ENCODE measurements at regions not wholly inside any gene's neighbourhood (a gene's known extent, or its start where the extent isn't known, plus 50 kb on each side); places are given as distances from the start of the nearest gene placed in this dataset.

DNA sequence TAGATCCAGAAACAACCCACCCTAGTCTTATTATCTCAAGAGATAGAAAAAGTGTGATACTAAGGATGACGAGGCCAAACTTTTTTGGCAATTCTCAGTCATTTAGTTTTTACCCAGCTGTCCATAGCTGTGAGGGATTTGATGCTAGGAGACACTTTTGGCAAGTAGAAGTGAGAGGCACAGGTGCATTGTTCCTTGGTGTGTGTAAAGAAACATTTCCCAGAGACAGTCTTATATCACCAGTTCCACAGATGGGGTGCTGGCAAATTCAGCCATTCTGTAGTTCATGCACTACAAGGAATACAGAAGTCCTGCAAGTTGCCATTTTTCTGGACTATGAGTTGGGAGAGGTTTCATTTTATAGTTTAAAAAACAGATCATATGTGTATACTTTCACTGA, 403.3 kb upstream of the GHITM start:
- TF ChIP-seq POLR2A (IDR thresholded peaks at IDR 0.05; ENCODE audit: borderline replicate concordance, extremely low read depth, insufficient read depth, insufficient read length) (no peak), RAD21 (IDR thresholded peaks at IDR 0.05; ENCODE audit: low read depth) (no peak), SP1 (IDR thresholded peaks at IDR 0.05; ENCODE audit: low read depth) (no peak), POLR2AphosphoS5 (IDR thresholded peaks at IDR 0.05; ENCODE audit: low read depth, low read length) (no peak), ZNF274 (IDR thresholded peaks at IDR 0.05; ENCODE audit: low read depth, low read length) (no peak), ELF1 (IDR thresholded peaks at IDR 0.05; ENCODE audit: borderline replicate concordance, low read depth) (no peak), EGR1 (IDR thresholded peaks at IDR 0.05; ENCODE audit: low read depth) (no peak), CEBPB (IDR thresholded peaks at IDR 0.05; ENCODE audit: low read depth) (no peak), EZH2 (IDR thresholded peaks at IDR 0.05) (no peak)
- TF ChIP-seq, protein P1, sequence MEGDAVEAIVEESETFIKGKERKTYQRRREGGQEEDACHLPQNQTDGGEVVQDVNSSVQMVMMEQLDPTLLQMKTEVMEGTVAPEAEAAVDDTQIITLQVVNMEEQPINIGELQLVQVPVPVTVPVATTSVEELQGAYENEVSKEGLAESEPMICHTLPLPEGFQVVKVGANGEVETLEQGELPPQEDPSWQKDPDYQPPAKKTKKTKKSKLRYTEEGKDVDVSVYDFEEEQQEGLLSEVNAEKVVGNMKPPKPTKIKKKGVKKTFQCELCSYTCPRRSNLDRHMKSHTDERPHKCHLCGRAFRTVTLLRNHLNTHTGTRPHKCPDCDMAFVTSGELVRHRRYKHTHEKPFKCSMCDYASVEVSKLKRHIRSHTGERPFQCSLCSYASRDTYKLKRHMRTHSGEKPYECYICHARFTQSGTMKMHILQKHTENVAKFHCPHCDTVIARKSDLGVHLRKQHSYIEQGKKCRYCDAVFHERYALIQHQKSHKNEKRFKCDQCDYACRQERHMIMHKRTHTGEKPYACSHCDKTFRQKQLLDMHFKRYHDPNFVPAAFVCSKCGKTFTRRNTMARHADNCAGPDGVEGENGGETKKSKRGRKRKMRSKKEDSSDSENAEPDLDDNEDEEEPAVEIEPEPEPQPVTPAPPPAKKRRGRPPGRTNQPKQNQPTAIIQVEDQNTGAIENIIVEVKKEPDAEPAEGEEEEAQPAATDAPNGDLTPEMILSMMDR (IDR thresholded peaks at IDR 0.05 in 2 of 3, conservative IDR thresholded peaks at IDR 0.05 in 1 of 3; ENCODE audit: borderline replicate concordance in 1 of 3, insufficient read depth in 1 of 3, low read depth in 2 of 3, low read length in 2 of 3) = no peak
- TF ChIP-seq, protein P2, sequence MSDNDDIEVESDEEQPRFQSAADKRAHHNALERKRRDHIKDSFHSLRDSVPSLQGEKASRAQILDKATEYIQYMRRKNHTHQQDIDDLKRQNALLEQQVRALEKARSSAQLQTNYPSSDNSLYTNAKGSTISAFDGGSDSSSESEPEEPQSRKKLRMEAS (IDR thresholded peaks at IDR 0.05) = no peak
- TF ChIP-seq, protein P3, sequence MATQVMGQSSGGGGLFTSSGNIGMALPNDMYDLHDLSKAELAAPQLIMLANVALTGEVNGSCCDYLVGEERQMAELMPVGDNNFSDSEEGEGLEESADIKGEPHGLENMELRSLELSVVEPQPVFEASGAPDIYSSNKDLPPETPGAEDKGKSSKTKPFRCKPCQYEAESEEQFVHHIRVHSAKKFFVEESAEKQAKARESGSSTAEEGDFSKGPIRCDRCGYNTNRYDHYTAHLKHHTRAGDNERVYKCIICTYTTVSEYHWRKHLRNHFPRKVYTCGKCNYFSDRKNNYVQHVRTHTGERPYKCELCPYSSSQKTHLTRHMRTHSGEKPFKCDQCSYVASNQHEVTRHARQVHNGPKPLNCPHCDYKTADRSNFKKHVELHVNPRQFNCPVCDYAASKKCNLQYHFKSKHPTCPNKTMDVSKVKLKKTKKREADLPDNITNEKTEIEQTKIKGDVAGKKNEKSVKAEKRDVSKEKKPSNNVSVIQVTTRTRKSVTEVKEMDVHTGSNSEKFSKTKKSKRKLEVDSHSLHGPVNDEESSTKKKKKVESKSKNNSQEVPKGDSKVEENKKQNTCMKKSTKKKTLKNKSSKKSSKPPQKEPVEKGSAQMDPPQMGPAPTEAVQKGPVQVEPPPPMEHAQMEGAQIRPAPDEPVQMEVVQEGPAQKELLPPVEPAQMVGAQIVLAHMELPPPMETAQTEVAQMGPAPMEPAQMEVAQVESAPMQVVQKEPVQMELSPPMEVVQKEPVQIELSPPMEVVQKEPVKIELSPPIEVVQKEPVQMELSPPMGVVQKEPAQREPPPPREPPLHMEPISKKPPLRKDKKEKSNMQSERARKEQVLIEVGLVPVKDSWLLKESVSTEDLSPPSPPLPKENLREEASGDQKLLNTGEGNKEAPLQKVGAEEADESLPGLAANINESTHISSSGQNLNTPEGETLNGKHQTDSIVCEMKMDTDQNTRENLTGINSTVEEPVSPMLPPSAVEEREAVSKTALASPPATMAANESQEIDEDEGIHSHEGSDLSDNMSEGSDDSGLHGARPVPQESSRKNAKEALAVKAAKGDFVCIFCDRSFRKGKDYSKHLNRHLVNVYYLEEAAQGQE (IDR thresholded peaks at IDR 0.05; ENCODE audit: low read depth) = no peak
- TF ChIP-seq, protein P4, sequence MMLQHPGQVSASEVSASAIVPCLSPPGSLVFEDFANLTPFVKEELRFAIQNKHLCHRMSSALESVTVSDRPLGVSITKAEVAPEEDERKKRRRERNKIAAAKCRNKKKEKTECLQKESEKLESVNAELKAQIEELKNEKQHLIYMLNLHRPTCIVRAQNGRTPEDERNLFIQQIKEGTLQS (IDR thresholded peaks at IDR 0.05) = no peak

Data from HCT116 (cell line).